Stomach (tissue), 4 donors: ENCODE measurements at regions not wholly inside any gene's neighbourhood (a gene's known extent, or its start where the extent isn't known, plus 50 kb on each side); places are given as distances from the start of the nearest gene placed in this dataset.

Experiments
- CTCF ChIP-seq, 7 experiments: fragments of 450-650 bp in 4 of 7; fragments of 200-600 bp in 3 of 7; sonication (generic) in 3 of 7; IDR thresholded peaks; one replicate each; pipeline ENCODE4 v1.5.1; 2016 to 2019; ENCODE audit warnings: antibody characterized with exemption in 7 of 7, control low read depth in 2 of 7, mild to moderate bottlenecking in 1 of 7
- EP300 ChIP-seq: sonication (generic); formaldehyde crosslinking; IDR thresholded peaks from one replicate; pipeline ENCODE4 v1.6.1; 2017; ENCODE audit warnings: antibody characterized with exemption
- POLR2A ChIP-seq, 4 donors: fragments of 450-650 bp; IDR thresholded peaks; one replicate each; pipeline ENCODE4 v1.6.1; 2016; ENCODE audit warnings: antibody characterized with exemption in 4 of 4, control low read depth in 2 of 4, mild to moderate bottlenecking in 1 of 4, moderate library complexity in 1 of 4
- POLR2AphosphoS5 ChIP-seq, 3 donors: sonication (generic); formaldehyde crosslinking; IDR thresholded peaks; one replicate each; pipeline ENCODE4 v1.6.1; 2016; ENCODE audit warnings: antibody characterized with exemption in 3 of 3

- TF ChIP-seq CTCF (IDR thresholded peaks at IDR 0.05) (no peak), POLR2AphosphoS5 (IDR thresholded peaks at IDR 0.05) (no peak), POLR2A (IDR thresholded peaks at IDR 0.05) (no peak), EP300 (no peak)
These were observed 1684.4 kb upstream of the B3GALT2 start for GRCh38 chr1:194870860-194871259.
